ENCODE measurements at regions not wholly inside any gene's neighbourhood (a gene's known extent, or its start where the extent isn't known, plus 50 kb on each side); places are given as distances from the start of the nearest gene placed in this dataset.

DNA sequence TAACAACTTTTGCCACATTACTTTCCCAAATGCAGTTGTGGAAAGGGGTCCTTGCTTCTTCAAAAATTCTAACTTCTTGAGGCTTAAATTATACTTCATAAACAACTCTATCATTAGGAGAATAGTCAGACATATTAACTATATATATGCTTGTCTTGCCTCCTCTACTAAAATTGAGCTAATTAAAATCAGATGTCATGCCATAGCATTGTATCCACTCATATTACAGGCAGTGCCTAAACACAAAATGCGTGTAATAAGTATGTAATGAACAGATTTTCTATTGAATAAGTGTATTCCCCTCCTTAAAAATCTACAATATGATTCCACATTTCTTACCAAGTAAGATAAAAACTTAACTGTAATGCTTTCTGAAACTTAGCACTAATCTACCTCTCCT lies 204.5 kb downstream of the PLK2 start:
- no peak for DNase-seq (ENCODE audit: low read depth)

DNA sequence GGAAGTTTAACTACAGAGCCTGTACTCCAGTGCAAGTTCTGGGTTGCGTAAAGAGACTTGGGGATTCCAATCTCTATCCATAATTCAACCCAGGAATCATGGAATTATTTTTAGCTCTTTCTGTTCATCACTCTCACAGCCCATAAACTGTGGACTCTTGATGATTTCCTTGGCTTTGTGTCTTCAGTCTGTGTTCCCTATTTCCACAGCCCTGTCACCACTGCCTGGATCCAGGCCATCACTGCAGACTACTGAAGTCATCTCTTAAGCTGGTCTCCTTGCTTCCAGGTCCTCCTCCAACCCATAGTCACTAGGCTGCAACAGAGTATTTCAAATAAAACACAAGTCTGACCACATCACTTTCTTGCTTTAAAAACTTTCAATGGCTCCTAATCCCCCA lies 211.7 kb downstream of the PLK2 start:
- DNase-seq (ENCODE audit: low read depth): no peak

DNA sequence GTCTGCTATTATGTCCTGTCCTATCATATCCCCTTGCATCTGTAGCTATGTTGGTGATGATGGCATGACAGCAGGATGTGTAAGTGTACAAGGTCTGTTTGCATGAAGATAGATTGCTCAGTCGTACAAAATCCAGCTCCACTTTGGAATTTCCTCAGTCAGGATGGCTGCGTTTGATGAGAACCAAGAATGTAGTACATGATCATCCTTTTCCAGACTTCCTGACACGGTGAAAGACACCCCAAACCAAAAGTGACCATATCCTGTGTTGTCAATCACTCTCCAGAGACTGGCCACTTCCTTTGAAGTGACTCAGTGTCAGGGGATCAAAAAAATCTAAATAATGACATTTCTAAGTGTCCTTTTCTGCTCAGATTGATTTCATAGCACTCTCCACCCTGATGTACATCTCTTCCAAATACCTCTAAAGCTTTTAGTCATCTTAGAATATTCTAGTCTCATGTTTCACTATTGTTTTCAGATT lies 213.4 kb downstream of the PLK2 start:
- DNase-seq (ENCODE audit: low read depth): no peak

DNA sequence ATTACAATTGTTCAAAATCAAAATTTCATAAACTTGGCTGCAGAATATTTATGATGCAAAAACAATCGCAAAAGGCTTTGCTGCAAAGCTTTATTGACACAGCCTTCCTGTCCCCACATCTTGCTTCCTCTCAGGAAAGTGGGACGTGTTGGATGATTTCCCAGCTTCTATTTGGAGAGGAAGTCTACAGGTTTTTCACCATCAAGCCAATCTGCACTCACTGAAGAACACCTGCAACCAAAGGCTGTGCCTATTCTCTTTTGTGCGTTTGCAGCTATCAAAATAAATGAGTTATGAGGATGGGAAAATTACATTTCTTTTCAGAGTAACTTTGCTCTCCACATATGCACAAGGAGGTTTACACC lies 214.4 kb downstream of the PLK2 start:
- DNase-seq (ENCODE audit: low read depth): no peak

DNA sequence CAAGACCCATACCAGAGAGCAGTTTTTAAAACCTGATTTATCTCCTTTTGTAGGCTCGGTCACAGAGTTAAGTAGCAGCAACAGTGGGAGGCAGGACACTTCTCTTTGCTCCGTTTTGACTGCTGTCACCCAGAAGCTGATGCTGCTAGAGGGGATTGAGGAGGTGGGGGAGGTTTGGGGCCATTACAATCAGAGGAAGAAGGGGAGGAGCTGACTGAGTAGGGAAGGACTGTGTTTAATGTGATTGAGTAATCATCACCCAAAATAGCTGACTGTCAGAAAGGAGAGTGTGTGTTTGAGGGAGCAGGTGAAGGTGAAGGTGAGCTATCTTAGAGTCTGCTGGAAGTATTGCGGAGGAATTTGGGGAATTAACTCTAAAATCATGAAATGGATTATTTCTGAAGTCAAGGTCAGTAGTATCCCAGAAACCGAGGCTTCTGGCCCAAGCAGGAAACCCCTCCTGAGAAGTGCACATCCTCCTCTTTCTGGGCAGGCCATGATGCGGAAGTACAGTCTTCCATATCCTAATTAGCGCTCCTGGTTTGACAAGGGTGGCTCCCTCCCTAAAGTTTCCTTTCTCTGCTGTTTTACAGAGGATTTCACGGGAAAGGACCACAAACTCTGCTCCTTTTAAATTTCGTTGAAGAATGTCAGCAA lies 214.9 kb downstream of the PLK2 start:
- no peak for DNase-seq (ENCODE audit: low read depth)

DNA sequence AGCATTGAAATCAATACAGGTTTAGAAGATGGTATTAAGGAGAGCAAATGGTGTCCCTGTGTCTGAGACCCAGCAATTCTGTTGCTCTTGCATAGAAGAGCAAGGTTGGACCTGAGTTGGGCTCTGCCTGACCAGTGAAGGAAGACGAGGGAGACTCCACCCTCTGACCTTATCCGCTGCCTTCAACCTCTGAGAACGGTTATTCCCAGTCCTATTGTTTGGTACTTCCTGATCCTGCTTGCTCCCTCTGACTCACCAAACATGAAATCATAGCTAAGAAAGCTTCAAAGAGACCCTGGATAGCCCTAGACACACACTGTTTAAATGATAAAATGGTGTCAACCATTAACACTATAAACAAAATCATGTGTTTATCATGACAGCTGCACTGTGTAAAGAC lies 218.5 kb downstream of the PLK2 start:
- DNase-seq (ENCODE audit: low read depth): no peak

DNA sequence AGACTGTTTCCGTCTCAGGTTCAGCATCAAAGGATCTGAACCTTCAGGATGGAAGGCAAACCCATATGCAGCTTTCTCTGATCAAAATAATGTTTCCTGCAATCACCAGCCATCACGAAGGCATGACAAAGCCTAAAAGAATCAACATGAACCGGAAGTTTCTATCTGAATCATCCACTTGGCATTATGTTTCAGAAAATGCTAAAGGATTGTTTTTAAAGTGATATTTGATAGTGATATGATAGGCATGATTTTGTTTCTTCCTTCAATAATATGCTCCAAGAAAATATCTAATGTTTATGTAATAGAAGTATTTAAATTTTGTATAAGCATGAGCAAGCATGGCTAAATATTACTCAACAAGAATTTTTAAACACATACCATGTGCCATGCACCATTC lies 219.6 kb downstream of the PLK2 start:
- DNase-seq (ENCODE audit: low read depth): peak; percentile 52

DNA sequence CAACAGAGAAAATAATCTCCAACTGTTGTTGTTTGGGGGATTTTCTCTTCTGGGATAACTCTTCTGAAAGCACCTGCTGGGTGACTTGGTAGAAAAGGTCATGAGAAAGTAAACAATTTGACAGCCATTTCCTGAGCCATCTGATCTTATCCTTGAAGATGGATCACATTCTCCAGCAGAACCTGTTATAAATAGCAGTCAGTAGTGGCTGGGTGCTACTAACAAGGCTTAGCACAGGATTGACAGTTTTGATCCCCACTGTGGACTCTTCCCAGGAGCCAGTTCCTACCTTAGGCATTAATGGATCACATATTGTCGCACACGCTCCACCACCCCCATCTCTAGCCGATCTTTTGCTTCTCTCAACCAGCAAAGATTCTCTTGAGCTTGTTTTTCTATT lies 220.2 kb downstream of the PLK2 start:
- no peak for DNase-seq (ENCODE audit: low read depth)

DNA sequence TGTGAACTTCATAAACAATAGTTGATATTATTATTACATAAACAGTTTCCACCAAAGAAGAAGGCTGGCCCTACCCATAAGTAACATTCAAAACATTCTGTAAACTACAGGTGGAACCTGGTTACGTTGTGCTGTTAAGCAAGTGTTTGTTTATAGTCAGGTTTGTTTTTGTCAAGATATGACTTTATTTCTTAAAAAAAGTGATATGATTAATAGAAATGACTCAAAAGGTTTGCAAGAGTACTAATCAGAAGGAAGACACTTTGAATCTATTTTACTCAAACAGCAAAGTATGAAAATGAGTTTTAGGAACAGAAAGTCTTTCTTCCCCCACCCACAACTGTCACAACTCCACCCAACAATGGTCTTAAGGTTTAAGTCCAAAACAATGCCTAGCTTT lies 220.8 kb downstream of the PLK2 start:
- no peak for DNase-seq (ENCODE audit: low read depth)

DNA sequence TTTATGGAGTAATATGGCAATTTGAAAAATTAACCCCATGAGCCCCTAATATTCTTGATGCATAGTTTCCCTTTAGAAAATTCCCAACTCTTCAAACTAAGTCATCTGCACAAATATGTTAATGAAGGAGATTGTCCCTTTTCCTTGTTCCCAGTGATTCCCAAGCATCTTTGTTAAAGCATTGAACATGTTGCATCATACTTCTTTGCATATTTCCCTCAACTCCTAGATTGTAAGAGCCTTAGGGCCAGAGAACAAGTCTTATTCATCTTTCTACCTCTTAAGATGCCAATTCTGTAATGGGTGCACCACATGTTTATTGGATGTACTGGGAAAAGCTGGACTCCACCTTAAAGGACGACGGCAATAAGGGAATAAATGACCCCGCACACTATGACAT lies 223.4 kb downstream of the PLK2 start:
- no peak for DNase-seq (ENCODE audit: low read depth)

DNA sequence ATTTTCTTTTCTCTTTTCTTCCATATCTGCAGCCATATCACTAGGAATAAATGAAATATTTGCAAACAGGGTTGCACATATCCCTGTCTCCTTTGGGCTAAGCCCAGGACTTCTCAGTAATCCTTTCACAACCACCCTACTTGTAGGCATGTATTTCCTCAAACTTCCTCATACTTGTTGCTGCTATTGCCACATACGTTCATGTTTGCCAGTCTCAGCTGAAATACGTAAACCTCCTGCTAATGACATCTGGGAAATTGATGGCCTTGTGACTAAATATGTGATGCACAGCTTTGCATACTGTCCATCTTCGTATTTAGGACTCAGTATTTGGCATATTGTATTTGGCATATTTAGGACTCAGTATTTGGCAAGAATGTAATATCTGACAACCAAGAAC lies 224.6 kb downstream of the PLK2 start:
- DNase-seq (ENCODE audit: low read depth): peak; percentile 91

DNA sequence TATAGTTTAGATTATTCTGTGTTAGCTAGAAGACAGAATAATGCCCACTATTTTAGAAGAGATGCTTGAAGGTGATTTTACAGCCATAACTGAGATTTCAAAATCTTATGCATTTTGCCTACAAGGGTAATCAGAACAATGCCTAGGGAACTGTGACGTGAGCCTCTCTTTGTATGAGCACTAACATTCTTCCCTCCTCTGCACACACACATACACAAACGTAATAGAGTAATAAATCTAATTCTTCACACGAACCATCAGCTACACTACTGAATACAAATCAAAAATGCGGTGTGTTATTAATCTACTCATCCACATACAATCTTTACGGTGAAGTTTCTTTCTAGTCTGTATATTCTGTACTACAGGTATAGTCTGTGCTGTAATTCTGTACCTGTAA lies 227.8 kb downstream of the PLK2 start:
- no peak for DNase-seq (ENCODE audit: low read depth)

DNA sequence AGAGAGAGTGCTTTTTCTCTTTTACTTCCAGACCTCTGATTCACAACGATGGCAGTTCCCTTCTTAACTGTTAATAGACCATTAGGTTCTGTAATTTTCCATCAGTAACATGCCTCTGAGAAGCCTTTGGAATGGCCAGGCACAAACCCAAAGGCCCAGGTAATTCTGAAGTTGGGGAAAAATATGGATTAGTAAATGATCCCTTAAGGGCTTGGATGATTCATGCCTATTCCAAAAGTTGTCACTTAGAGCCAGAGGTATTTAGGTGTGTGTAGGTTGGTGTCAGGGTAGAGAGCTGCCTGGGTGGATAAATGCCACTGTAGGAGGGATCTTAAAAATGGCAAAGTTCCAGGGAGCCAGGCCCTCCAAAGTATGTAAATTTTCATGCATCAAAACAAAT lies 228.8 kb downstream of the PLK2 start:
- no peak for DNase-seq (ENCODE audit: low read depth)

DNA sequence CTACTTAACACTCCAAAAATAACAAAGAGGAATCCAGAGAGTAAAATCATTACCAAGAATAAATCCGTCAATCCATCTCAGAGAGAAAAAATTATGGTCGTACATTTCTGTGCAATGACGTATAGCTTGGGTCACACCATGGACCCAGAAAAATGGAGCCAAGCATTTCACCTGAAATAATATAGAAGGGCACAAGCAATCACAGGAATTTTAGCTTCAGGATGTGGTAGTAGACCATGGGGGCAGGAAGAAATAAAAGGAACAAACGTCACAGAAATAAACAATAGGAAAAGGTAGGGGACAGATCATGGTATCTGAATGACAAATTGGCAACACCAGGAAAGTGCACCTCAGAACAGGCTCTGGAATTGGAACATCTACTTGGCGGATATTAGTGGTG lies 231.0 kb downstream of the PLK2 start:
- DNase-seq (ENCODE audit: low read depth): no peak

DNA sequence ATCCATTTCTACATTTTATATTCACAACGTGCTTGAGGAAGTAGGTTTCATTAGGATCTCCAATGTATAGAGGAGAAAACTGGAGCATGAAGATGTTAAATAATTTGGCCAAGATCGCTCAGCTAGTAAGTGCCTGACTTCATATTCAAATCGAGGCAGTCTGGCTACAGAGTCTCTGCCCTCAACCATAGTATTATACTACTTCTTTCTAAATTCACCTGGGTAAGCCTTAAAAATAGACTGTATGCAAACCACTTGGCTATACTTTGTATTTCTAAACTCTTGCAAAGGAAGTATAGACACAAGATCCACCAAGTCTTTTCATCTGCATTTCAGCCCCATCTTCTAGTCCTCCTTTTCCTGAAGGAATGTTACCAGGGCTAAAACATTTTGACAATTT lies 232.0 kb downstream of the PLK2 start:
- DNase-seq (ENCODE audit: low read depth): no peak

DNA sequence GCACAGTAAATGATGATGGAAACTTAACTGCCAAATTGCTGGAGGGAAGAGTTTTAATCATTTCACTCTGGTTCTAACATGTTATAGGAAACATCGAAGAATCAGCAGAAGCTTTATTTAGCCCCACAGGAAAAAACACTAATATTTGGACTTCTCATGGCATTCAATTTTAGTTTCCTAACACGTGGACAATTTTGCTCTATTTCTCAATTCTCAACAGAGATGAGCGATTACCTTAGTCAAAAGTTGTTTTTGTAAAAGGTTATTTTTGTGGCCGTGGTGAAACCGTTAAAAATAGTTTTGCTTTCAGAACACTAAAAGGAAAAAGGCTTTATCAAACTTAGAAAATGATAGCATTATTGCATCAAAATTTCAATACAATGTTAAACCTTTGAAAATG lies 235.2 kb downstream of the PLK2 start:
- no peak for DNase-seq (ENCODE audit: low read depth)

DNA sequence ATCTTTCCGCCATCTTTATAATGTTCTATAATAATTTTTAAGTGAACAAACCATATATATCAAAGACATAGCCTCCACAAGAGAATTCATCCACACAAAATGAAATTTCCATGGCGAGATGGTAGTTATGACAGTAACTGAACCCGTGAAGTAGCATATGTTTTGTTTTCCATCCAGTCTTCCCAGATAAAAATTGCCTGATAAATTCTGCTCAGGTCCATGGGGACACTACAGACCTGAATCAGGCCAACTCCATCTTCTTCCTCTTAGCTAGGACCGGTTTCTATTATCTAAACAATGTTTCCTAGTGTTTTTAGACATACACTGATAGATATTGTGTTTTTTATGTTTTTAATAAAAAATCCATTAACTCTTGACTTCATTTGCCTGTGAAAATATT lies 235.7 kb downstream of the PLK2 start:
- DNase-seq (ENCODE audit: low read depth): no peak

DNA sequence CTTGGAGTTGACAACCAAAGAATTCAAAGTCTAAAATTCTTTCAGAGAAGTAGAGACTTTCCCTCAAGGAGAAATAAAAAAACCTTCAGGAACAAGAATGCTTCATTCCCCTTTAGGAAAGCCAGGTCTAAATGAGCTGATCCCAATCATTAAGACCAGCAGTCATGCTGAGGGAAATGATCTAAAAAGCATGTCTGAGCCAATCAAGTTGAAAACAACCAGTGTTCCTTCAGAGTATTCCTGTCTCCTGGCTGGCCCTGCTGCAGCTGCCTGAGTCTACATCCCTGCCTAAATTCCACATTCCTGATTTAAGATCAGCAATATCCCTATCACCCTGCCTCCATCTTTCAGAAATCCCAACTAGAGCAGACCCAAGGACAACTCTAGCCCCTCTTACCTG lies 244.5 kb downstream of the PLK2 start:
- no peak for DNase-seq (ENCODE audit: low read depth)

DNA sequence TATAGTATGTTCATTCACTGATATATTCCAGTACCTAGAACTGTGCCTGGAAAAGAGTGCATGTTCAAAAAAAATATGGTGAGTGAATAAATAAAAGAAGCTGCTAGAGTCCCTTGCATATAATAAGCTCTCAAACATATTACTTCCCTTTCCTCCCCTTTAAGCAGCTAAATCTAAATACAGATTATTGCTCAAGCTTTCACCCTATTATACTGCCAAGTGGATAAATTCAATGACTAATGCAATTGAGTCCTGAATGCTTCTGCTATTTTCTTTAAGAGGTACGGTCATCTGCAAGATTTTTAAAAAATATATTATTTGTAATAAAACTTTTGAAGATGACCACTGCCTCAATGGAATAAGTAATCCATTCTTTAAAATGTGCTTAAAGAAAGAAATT lies 248.4 kb downstream of the PLK2 start:
- DNase-seq (ENCODE audit: low read depth): peak; percentile 6

DNA sequence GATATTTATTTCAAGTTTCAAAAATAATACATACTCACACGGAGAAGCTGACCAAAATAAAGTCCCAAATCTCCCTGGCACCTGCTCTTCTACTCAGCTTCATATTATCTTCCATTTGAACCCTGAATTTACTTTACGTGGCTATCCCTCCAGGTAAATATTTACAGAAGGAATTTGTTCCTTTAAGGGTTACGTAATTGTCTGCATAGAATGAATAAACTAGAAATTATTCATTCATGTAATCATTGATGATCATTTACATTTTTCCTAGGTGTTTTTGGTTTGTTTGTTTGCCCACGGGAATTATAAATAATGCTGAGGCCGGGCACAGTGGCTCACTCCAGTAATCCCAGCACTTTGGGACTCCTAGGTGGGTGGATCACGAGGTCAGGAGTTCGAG lies 251.2 kb downstream of the PLK2 start:
- DNase-seq (ENCODE audit: low read depth): no peak

DNA sequence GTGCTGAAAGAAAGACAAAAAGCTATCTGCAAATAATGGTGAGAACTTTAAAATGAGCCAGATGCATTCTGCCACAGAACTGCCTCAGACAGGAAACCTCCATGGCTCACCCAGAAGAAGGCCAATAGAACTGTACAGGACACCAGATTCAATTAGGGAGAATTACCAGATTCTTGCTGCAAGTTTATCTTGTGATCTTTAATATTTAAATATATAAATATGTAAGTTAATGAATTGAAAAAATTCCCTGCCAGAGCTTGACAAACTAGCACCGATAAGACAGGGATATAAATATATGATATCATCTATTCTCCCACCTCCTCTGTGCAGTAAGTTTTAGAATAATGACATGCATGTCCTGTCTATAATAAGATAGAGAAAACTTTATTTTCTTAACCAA lies 252.8 kb downstream of the PLK2 start:
- DNase-seq (ENCODE audit: low read depth): no peak

DNA sequence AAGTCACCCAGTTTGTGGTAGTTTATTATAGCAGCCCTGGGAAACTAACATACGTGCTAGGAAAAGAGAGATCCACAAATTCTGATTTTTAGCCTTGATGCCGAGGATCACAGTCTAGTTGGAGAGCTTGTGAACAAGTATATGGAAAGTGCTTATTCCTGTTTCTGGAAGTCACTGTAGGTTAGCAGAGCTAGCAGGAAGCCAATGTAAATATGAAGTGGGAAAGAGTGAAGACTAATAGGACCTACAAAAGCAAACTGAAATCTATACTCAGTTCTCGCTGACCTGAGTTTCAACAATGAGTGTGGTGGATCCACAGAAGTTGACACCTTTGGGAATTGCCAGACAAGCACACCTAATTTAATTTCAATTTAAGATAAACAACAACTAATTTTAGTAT lies 254.9 kb downstream of the PLK2 start:
- no peak for DNase-seq (ENCODE audit: low read depth)

DNA sequence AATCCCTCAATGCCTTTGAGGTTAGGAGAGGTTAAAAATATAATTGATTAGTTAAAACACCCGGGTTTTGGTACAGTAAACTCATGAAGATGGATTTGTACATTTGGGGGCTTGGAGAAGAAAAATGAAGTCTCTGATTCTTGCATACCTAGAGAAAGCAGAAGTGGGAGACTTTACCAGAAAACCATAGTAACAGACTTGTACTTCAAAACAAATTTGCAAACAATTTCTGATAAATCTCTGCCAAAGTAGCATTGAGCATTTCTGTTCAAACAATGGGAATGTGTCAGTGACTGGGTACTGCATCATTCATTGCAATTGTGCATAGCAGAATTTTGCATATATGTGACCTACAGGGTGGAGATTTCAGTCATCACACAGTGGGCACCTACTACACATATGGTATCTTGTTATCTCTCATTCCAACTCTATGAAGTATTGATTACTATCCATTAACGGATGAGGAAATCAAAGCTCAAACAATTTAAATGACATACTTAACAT lies 256.9 kb downstream of the PLK2 start:
- DNase-seq (ENCODE audit: low read depth): no peak

DNA sequence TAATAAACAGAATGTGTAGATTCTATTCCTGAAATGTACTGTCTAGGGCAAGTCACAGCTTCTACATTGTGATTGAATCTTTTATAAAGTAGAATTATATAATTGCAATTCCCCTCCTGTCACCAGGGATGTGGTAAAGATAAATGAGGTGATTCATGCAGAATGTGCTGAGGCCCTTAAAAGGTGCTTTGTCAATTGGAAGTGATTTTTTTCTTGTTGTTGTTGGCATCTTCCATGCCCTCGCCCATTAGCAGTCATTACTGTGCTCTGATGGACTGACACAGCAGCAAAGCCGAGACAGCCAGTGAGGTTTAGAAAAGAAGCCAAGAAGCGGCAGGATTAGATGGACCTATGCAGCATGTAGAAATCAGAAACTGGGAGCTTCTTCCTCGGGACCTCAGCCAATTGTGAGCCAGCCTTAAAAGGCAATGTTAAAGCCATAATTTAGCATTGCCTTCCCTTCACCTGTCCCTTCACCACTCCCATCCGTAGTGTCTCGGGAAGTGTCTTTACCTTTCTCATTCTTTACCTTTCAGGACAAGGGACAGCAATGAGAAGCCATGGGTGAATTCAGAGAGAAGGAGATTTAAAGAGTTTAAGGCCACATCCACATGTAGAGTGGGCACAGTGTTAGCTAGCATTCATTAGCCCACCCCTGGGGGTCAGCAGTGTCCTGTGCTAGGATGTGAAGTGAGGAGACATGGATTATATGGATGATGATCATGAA lies 257.8 kb downstream of the PLK2 start:
- no peak for DNase-seq (ENCODE audit: low read depth)
